Cardiac muscle cell (in vitro differentiated cells and primary cell): ENCODE measurements at regions not wholly inside any gene's neighbourhood (a gene's known extent, or its start where the extent isn't known, plus 50 kb on each side); places are given as distances from the start of the nearest gene placed in this dataset.

Source experiments
- DNase-seq, 2 donors: peaks; one replicate each; pipeline versions ENCODE4 v3.0.0 to v3.0.0-alpha.2; 2010 to 2017; ENCODE audit warnings: low read depth in 1 of 2, low spot score in 1 of 2
- H3K27ac ChIP-seq: fragments of 200-600 bp; sonication (generic); 2 replicates; pipeline ENCODE4 v1.5.1; 2016
- H3K27me3 ChIP-seq: fragments of 200-600 bp; sonication (generic); 2 replicates; pipeline ENCODE4 v1.6.0; 2016; ENCODE audit warnings: control low read depth
- H3K36me3 ChIP-seq: fragments of 200-600 bp; sonication (generic); 2 replicates; pipeline ENCODE4 v1.5.1; 2016; ENCODE audit warnings: control low read depth
- H3K4me1 ChIP-seq: fragments of 200-600 bp; sonication (generic); 2 replicates; pipeline ENCODE4 v1.8.1; 2017; ENCODE audit warnings: low read depth, mild to moderate bottlenecking, mixed run types
- H3K4me3 ChIP-seq: fragments of 200-600 bp; sonication (generic); 2 replicates; pipeline ENCODE4 v1.5.1; 2016; ENCODE audit warnings: mild to moderate bottlenecking
- H3K9me3 ChIP-seq: fragments of 200-600 bp; sonication (generic); 2 replicates; pipeline ENCODE4 v1.5.1; 2017; ENCODE audit warnings: low read depth, mild to moderate bottlenecking, control low read depth
- TF ChIP-seq, protein P1 (sequence below): IDR thresholded peaks from 2 replicates; pipeline ENCODE4 v1.5.1; 2012; ENCODE audit warnings: low read depth, mild to moderate bottlenecking, low read length

DNA sequence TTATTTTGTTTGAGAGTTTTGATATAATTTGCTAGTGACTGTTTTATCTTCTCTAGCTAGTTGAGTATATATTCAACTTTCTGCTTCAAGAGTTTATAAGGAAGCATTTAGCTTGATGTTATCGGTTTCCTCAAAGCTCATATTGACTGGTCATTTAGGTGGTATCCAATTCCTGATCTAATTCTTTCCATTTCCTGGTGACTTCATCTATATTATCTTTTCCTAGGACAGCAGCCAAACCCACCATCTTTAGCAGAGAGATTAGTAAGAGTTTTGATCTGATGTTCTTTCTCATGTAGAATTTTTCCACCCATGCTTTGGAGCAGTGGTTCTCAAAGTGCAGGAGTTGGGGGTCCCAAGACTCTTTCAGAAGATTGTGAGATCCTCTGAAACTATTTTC, 148.6 kb upstream of the STT3B start:
- TF ChIP-seq, protein P1, sequence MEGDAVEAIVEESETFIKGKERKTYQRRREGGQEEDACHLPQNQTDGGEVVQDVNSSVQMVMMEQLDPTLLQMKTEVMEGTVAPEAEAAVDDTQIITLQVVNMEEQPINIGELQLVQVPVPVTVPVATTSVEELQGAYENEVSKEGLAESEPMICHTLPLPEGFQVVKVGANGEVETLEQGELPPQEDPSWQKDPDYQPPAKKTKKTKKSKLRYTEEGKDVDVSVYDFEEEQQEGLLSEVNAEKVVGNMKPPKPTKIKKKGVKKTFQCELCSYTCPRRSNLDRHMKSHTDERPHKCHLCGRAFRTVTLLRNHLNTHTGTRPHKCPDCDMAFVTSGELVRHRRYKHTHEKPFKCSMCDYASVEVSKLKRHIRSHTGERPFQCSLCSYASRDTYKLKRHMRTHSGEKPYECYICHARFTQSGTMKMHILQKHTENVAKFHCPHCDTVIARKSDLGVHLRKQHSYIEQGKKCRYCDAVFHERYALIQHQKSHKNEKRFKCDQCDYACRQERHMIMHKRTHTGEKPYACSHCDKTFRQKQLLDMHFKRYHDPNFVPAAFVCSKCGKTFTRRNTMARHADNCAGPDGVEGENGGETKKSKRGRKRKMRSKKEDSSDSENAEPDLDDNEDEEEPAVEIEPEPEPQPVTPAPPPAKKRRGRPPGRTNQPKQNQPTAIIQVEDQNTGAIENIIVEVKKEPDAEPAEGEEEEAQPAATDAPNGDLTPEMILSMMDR, result no peak
- Histone ChIP-seq H3K4me3 (no peak overlapping the region), H3K36me3 (no peaks in the 10 kb centered on the region), H3K27ac (no peak overlapping the region), H3K9me3 (no peaks in the 10 kb centered on the region), H3K27me3 (no peaks in the 10 kb centered on the region), H3K4me1 (no peaks in the 10 kb centered on the region)
- no peak for DNase-seq

GRCh38 chr3:31389939-31390338, 142.8 kb upstream of the STT3B start:
- TF ChIP-seq, protein P1, result no peak
- Histone ChIP-seq H3K27me3 (no peaks in the 10 kb centered on the region), H3K4me3 (no peak overlapping the region), H3K9me3 (no peaks in the 10 kb centered on the region), H3K4me1 (peaks cover 8% of the 10 kb centered on the region), H3K36me3 (no peaks in the 10 kb centered on the region), H3K27ac (no peak overlapping the region)
- no peak for DNase-seq

DNA sequence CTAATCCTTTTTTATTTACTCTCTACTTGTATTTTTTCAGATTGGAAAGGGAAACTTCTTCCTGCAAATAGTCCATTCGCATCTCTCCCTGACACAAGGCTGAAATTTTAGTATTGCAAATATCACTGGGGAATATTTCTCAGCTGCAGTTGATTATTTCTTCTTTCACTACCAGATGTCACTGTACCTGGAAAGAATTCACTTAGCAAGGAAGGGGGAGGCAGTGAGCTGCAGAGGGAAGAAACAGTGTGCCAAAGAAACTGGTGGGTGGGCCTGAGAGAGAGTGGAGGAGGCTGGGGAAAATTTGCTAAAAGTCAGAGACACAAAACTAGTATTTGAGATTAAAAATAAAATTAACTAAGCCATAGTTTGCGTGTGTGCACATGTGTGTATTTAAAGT, 142.3 kb upstream of the STT3B start:
- no peak for DNase-seq
- H3K27ac ChIP-seq, result no peak overlapping the region

DNA sequence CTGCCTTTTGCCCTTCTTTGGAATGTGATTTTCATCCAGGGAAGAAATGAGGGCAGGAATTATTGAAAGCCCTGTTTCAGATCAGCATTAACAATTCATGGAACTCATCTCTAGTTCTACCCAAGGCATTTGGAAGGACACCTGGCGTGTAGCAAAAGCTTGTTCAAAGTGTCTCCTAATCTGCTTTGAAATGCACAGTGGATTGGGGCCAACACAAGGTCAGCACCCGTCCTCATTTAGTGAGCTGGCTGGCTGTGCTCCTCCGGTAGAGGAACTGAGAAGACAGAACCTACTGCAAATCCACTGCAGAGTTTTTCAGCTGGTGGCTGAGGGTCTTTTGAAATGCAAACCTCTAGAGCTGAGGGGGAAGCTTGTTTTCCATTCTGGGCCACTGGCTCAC, 141.6 kb upstream of the STT3B start:
- no peak overlapping the region for H3K27ac ChIP-seq
- DNase-seq, result peak in 1 of 2 donors; percentile 23

More for the DNA sequence above, 142.3 kb upstream of the STT3B start:
- Histone ChIP-seq H3K9me3 (no peaks in the 10 kb centered on the region), H3K36me3 (no peaks in the 10 kb centered on the region), H3K4me1 (peaks cover 8% of the 10 kb centered on the region), H3K4me3 (no peak overlapping the region), H3K27me3 (no peaks in the 10 kb centered on the region)
- TF ChIP-seq, protein P1, result no peak

GRCh38 chr3:31392568-31392967, 140.2 kb upstream of the STT3B start:
- TF ChIP-seq, protein P1, result no peak
- Histone ChIP-seq H3K9me3 (no peaks in the 10 kb centered on the region), H3K27ac (no peak overlapping the region), H3K36me3 (no peaks in the 10 kb centered on the region), H3K4me3 (no peak overlapping the region), H3K27me3 (no peaks in the 10 kb centered on the region), H3K4me1 (peaks cover 8% of the 10 kb centered on the region)
- DNase-seq, result no peak

More for the DNA sequence above, 141.6 kb upstream of the STT3B start:
- H3K27me3 ChIP-seq, result no peaks in the 10 kb centered on the region
- no peak overlapping the region for H3K4me3 ChIP-seq
- no peaks in the 10 kb centered on the region for H3K36me3 ChIP-seq
- TF ChIP-seq, protein P1, result no peak
- no peaks in the 10 kb centered on the region for H3K9me3 ChIP-seq
- peaks cover 8% of the 10 kb centered on the region for H3K4me1 ChIP-seq

- TF ChIP-seq, protein P1, result no peak
- no peak for DNase-seq
- Histone ChIP-seq H3K36me3 (no peaks in the 10 kb centered on the region), H3K27me3 (no peaks in the 10 kb centered on the region), H3K4me1 (no peaks in the 10 kb centered on the region), H3K27ac (no peak overlapping the region), H3K9me3 (no peaks in the 10 kb centered on the region), H3K4me3 (no peak overlapping the region)
Observed at GRCh38 chr3:31399271-31399670, 133.5 kb upstream of the STT3B start.
